ENCODE measurements at regions not wholly inside any gene's neighbourhood (a gene's known extent, or its start where the extent isn't known, plus 50 kb on each side); places are given as distances from the start of the nearest gene placed in this dataset.

GRCh38 chr18:38611036-38611964 lies 1045.7 kb upstream of the CELF4 start:
- no peak overlapping the region for H2AFZ ChIP-seq (ENCODE audit: low read length)
- no peaks in the 10 kb centered on the region for H3K79me2 ChIP-seq (ENCODE audit: insufficient read depth, low read length)
- H4K20me1 ChIP-seq (ENCODE audit: insufficient read depth, low read length) = no peaks in the 10 kb centered on the region
- TF ChIP-seq CTCF (IDR thresholded peaks at IDR 0.05; ENCODE audit: low read length) (no peak), EZH2 (IDR thresholded peaks at IDR 0.05; ENCODE audit: borderline replicate concordance, low read length) (no peak)
- H3F3A ChIP-seq (ENCODE audit: insufficient read depth, low read length) = no peaks in the 10 kb centered on the region
- H3K4me2 ChIP-seq (ENCODE audit: low read length) = no peak overlapping the region
- H3K27ac ChIP-seq (ENCODE audit: low read depth, low read length, poor library complexity, severe bottlenecking) = no peak overlapping the region
- H3K36me3 ChIP-seq (ENCODE audit: insufficient read depth, low read length) = no peaks in the 10 kb centered on the region
- no peaks in the 10 kb centered on the region for H3K27me3 ChIP-seq (ENCODE audit: insufficient read depth, low read length)
- H3K9ac ChIP-seq (ENCODE audit: low read length) = no peak overlapping the region
- no peaks in the 10 kb centered on the region for H3K9me2 ChIP-seq (ENCODE audit: low read depth, low read length)
- no peaks in the 10 kb centered on the region for H3K9me3 ChIP-seq (ENCODE audit: low read length)
- no peak overlapping the region for H3K4me3 ChIP-seq (ENCODE audit: low read depth, low read length, poor library complexity, severe bottlenecking)
- no peaks in the 10 kb centered on the region for H3K4me1 ChIP-seq (ENCODE audit: insufficient read depth, low read length, severe bottlenecking)

GRCh38 chr18:38606841-38607240 lies 1041.2 kb upstream of the CELF4 start:
- TF ChIP-seq CTCF (IDR thresholded peaks at IDR 0.05; ENCODE audit: low read length) = no peak
- TF ChIP-seq EZH2 (IDR thresholded peaks at IDR 0.05; ENCODE audit: borderline replicate concordance, low read length) = no peak
- Histone ChIP-seq H3K36me3 (ENCODE audit: insufficient read depth, low read length) (no peaks in the 10 kb centered on the region), H3K4me1 (ENCODE audit: insufficient read depth, low read length, severe bottlenecking) (no peaks in the 10 kb centered on the region), H3K4me3 (ENCODE audit: low read depth, low read length, poor library complexity, severe bottlenecking) (no peak overlapping the region), H2AFZ (ENCODE audit: low read length) (no peak overlapping the region), H3K79me2 (ENCODE audit: insufficient read depth, low read length) (no peaks in the 10 kb centered on the region), H3K9me3 (ENCODE audit: low read length) (no peaks in the 10 kb centered on the region), H3K27me3 (ENCODE audit: insufficient read depth, low read length) (no peaks in the 10 kb centered on the region), H3K4me2 (ENCODE audit: low read length) (no peak overlapping the region), H3K9me2 (ENCODE audit: low read depth, low read length) (no peaks in the 10 kb centered on the region), H3K27ac (ENCODE audit: low read depth, low read length, poor library complexity, severe bottlenecking) (no peak overlapping the region), H3F3A (ENCODE audit: insufficient read depth, low read length) (no peaks in the 10 kb centered on the region), H4K20me1 (ENCODE audit: insufficient read depth, low read length) (no peaks in the 10 kb centered on the region), H3K9ac (ENCODE audit: low read length) (no peak overlapping the region)

GRCh38 chr18:38602341-38602740 lies 1036.7 kb upstream of the CELF4 start:
- Histone ChIP-seq H3K4me3 (ENCODE audit: low read depth, low read length, poor library complexity, severe bottlenecking) (no peak overlapping the region), H3K9me2 (ENCODE audit: low read depth, low read length) (no peaks in the 10 kb centered on the region), H3F3A (ENCODE audit: insufficient read depth, low read length) (no peaks in the 10 kb centered on the region), H3K27me3 (ENCODE audit: insufficient read depth, low read length) (no peaks in the 10 kb centered on the region), H3K27ac (ENCODE audit: low read depth, low read length, poor library complexity, severe bottlenecking) (no peak overlapping the region), H3K9ac (ENCODE audit: low read length) (no peak overlapping the region), H3K36me3 (ENCODE audit: insufficient read depth, low read length) (no peaks in the 10 kb centered on the region), H3K79me2 (ENCODE audit: insufficient read depth, low read length) (no peaks in the 10 kb centered on the region), H3K4me1 (ENCODE audit: insufficient read depth, low read length, severe bottlenecking) (no peaks in the 10 kb centered on the region), H3K4me2 (ENCODE audit: low read length) (no peak overlapping the region), H2AFZ (ENCODE audit: low read length) (no peak overlapping the region), H4K20me1 (ENCODE audit: insufficient read depth, low read length) (no peaks in the 10 kb centered on the region), H3K9me3 (ENCODE audit: low read length) (no peaks in the 10 kb centered on the region)
- TF ChIP-seq CTCF (IDR thresholded peaks at IDR 0.05; ENCODE audit: low read length) (no peak), EZH2 (IDR thresholded peaks at IDR 0.05; ENCODE audit: borderline replicate concordance, low read length) (no peak)
